ENCODE measurements at regions not wholly inside any gene's neighbourhood (a gene's known extent, or its start where the extent isn't known, plus 50 kb on each side); places are given as distances from the start of the nearest gene placed in this dataset.

GRCh38 chr17:70906808-70907207 is 737.5 kb downstream of the KCNJ2 start:
- TF ChIP-seq, protein P1, sequence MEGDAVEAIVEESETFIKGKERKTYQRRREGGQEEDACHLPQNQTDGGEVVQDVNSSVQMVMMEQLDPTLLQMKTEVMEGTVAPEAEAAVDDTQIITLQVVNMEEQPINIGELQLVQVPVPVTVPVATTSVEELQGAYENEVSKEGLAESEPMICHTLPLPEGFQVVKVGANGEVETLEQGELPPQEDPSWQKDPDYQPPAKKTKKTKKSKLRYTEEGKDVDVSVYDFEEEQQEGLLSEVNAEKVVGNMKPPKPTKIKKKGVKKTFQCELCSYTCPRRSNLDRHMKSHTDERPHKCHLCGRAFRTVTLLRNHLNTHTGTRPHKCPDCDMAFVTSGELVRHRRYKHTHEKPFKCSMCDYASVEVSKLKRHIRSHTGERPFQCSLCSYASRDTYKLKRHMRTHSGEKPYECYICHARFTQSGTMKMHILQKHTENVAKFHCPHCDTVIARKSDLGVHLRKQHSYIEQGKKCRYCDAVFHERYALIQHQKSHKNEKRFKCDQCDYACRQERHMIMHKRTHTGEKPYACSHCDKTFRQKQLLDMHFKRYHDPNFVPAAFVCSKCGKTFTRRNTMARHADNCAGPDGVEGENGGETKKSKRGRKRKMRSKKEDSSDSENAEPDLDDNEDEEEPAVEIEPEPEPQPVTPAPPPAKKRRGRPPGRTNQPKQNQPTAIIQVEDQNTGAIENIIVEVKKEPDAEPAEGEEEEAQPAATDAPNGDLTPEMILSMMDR (IDR thresholded peaks at IDR 0.05) = no peak
- TF ChIP-seq POLR2AphosphoS5 (IDR thresholded peaks at IDR 0.05; ENCODE audit: low read depth, low read length) (no peak), TCF7L2 (IDR thresholded peaks at IDR 0.05; ENCODE audit: low read depth, low read length) (no peak), SIN3A (IDR thresholded peaks at IDR 0.05; ENCODE audit: borderline replicate concordance, insufficient read depth, low read depth, low read length) (no peak)

Measured in Panc1 (cell line).